ENCODE measurements at regions not wholly inside any gene's neighbourhood (a gene's known extent, or its start where the extent isn't known, plus 50 kb on each side); places are given as distances from the start of the nearest gene placed in this dataset.

DNA sequence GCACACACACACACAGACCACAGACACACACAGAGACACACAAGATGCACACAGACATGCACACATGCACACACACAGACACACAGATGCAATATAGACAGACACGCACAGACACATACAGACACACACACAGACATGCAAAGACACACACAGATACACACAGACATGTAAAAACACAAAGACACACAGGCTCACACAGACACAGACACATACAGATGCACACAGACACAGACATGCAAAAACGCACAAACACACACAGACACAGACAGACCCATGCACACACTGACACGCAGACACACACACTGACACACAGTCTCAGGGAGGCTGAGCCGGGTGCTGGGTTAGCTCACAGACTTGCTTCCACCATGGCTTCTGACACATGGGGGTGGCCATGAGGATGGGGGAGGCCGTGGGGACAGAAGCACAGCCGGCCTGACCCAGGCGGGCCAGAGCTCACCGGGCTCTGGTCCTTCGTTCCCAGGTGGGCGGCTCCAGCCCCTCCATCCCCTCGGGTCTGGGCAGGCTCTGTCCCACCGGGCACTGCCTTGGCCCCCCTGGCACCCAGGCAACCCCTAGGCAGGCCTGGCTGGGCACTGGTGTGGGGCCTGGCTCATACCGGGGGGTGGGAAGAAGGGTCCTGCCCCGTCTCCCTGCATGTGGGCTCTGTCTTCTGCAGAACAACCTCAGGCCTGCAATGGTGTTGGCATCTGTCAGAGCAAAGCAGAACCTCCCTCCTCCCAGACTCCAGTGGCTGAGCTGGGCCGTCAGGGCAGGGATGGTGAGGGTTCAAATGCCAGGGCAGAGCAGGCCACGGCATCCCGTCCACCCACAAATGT, 1489.5 kb downstream of the BRD1 start:
- DNase-seq (ENCODE audit: low read depth in 2 of 2): no peak

DNA sequence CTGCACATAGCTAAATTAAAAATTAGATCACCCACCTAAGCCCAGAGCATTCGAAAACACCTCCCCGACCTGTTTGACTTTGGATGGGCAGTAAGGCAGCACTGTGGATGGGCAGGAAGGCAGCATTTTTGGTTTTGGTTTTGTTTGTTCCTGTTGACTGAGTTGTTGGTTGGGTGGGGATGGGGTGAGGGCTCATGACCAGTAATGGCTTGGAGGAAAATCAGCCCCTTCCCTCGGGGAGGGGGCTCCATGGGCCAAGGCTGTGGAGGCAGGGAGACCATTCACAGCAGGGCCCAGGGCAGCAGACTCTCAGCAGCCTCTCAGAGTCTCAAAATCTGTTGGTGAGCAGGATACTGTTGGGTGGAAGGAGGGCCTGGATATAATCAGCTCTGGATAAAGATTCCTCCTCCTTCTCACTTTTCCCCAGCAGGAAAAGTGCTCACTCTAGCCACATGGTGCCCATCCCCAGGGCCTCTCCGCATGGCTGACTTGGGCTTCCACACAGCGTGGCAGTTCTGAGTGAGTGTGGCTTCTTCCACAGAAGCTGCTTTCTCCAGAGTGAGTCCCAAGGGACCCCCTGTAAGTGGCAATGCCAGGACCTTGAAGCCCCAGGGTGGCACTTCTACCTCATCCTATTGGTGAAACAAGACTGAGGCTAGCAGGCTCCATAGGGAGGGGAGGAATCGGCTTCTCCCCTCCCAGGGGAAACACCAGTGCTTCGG, 1491.2 kb downstream of the BRD1 start:
- no peak for DNase-seq (ENCODE audit: low read depth in 2 of 2)

DNA sequence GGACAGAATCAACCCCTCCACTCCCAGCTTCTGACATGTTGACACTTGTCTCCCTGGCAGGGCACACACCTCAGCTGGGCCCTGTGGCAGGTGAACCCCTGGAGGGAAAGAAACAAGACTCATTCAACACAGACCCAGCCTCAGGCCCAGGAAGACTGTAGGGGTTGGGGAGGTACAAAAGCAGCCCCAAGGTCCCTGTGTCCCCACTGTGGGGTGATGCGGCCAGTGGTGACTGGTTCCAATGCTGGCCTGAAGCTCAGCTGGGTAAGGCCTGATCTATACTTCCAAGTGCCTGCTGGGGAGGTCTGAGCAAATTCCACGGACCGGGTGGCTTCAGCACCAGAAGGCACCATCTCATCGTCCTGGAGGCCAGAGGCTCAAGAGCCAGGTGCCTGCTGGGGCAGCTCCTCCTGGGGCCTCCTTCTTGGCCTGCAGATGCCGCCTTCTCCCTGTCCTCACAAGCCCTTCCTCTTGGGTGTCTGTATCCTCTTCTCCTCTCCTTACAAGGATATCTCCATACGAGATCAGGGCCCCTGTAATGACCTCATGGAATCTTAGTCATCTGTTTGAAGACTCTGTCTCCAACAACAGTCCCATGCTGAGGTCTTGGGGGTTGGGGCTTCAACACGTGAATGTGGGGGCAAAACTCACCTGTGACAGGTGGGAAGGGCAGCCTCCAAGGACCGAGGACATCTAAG, 1492.1 kb downstream of the BRD1 start:
- DNase-seq (ENCODE audit: low read depth in 2 of 2): no peak

DNA sequence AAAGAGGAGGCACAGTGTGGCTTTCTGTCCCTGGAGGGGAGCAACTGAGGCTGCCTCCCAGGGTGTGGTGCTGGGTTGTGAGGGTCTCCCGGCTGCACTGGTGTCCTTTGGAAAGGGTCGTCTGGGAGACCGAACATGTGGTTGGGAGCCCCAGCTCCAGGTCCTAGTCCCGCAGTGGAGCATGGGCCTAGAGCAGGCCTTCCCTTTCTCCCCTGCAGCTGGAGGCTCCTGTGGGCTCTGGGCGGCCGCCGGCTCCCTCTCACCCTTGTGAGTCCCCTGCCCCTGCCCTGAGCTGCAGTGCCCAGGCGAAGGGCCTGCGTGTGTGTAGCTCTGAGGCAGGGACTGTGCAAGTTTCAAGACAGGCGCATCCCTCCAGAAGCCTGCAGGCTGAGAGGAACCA, 1492.7 kb downstream of the BRD1 start:
- no peak for DNase-seq (ENCODE audit: low read depth in 2 of 2)

DNA sequence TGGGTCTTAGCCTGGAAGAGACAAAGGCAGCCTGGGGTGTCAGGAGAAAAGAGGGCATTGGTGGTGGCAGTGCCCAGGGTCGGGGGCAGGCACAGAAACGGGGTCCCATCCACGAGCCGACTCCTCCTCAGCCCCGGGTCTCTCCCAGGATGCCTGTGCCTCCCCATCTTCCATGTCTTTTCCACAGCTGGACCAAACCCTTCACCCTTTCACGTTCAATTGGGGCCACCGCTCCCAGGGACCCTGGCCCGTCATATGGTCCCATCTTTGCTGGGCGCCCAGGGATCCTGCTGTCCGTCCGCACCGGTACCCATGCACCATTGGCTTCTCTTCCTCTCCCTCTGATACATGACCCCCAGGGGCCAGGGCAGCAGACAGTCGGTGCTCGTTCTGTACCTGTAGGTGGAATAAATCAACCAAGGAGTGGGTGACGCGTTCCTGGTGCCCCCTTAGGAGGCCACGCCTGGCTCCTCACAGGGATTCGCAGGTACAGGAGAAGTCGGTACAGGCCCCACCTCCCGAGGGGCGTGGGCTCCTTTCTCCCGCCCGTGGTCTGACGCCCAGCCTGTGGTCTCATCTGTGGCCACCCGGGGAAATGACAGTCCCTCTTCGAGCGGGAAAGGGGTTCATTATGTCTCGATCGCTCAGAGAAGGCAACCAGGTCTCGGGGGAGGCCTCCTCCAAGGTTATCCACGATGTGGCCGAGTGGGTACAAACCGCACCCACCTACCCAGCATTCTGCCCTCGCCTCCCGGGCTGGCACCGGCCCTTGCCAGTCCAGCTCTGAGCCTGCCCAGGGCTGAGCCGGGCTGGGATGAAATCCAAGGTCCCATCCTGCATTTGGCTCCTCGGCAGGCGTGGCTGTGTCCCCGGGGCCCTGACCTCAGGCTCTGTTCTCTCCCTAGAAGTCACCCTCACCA, 1493.6 kb downstream of the BRD1 start:
- DNase-seq (ENCODE audit: low read depth in 2 of 2): no peak

DNA sequence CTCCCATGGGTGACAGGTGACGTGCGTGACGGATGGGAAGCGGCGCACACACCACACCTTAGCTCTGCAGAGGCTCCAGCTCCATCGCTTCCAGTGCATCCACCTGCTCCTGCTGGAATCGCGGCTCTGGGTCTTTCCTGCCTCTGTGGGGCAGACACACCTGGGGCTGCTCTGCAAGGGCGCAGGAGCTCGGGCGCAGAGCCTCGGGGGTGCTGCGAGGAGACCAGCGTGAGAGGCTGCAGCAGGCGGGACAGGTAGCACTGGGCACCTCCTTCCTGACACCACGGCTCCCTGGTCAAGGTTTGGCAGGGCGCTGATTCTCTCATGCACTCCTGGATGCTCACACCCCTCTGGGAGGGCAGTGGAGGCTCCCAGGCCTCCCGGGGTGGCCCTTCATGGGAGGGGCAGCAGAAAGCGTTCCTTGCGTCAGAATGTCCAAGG, 1494.3 kb downstream of the BRD1 start:
- DNase-seq (ENCODE audit: low read depth in 2 of 2): no peak

DNA sequence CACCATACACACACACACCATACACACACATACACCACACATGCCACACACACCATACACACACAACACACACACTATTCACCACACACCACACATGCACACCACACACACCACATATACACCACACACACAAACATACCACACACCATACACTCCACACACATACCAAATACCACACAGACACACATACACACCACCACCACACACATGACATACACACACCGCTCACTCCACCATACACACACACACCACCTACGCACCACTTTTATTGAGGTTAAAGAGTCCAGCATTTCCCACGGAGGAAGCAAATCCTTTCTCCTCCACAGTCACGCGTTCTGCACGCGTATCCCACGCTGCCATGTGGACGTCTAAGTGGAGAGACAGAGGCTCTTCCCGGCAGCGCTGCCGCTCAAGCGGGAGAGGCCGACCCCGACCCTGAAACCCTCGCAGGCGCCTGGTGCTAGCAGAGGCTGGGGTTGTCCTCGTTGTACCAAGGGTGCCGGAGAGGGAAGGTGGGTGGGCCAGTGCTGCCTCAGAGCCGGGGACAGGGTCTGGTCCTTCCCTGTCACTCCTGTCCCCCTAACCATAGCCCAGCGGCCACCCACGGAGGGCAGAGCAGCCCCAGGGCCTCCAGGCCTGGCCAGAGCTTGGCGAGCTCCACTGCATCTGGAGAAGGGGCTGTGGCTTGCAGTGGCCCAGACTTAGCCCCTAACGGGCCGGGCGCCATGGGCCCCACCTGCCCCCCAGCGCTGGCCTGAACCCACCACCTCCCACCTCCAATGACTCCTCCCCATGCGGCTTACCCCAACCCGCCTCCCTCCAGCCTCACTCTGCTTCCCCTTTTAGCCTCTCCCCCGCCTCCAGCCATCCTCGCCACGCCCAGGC, 1495.0 kb downstream of the BRD1 start:
- DNase-seq (ENCODE audit: low read depth in 2 of 2): no peak

DNA sequence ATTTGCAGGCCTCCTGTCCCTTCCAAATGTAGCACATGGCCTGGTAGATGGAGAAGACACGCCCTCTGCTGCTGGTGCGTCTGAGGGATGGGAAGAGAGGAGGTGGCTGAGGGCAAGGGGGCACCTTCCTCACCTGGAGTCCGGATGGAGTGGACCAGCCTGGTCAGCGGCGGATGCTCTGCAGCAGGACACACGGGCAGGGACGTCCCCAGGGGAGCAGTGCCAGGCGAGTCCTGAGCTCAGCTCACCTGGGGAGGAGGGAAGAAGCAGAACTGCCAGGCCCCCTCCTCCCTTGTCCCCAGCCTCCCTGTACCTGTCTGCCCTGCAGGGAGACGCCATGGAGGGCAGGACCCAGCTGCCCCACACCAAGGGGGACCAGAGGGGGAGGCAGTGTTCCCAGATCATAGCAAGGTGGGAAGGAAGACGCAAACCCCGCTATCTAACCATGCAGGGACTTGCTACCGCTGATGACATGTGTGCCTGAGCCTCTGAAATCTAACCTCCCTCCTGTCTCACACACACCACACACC, 1495.9 kb downstream of the BRD1 start:
- no peak for DNase-seq (ENCODE audit: low read depth in 2 of 2)

DNA sequence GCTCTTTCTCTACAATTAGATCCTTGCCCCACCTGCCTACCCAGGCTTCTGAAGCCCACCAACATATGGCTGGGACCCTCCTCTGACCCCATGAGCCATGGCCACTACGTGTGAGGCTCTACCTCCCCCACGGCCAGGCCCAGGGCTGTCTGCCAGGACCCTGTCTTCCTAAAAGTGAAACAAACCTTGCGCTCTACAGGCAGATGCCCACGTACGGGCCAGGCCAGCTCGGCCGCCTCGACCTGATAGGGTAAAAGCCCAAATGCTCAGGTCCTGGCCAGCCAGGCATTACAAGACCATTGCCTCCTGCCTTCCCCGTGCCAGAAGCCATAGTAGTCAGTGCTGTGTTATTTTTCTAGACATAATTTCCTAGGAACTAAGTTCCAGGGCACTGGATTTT, 1496.4 kb downstream of the BRD1 start:
- no peak for DNase-seq (ENCODE audit: low read depth in 2 of 2)

DNA sequence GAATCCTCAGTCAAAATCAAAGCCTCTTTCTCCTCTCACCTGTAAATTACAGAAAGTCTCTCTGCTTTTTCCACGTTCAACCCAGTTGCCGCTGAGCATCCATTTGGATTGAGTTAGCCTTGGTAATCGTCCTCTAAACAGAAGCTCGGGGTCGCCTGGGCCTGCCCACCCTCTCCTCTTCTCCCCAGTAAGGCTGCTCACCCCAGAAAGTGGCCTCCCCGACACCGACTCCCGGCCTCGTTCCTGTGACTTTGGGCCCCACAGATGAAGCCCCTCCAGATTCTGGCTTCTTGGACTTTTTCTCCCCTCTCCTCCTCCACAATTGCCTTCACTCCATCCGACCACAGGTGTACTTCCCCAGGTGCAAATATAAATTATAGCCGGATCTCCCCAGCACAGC, 1500.0 kb downstream of the BRD1 start:
- no peak for DNase-seq (ENCODE audit: low read depth in 2 of 2)

DNA sequence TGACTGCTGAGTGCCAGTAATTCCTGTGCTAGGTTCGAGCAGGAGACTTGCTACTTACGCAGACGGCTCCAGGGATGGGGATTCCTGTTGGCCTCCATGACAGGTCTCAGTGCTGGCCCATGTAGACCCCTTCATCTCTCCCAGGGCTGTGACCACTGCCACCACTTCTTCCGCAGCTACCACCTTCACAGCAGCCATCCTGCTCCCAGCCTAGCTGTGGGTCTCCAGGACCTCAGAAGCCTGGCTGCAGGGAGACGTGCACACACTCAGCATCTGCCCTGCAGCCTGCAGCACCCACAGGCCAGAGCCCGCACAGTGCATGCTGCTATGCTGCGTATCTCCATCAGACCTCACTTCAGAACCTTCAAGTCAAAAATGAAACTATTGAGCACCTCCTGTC, 1503.9 kb downstream of the BRD1 start:
- no peak for DNase-seq (ENCODE audit: low read depth in 2 of 2)

DNA sequence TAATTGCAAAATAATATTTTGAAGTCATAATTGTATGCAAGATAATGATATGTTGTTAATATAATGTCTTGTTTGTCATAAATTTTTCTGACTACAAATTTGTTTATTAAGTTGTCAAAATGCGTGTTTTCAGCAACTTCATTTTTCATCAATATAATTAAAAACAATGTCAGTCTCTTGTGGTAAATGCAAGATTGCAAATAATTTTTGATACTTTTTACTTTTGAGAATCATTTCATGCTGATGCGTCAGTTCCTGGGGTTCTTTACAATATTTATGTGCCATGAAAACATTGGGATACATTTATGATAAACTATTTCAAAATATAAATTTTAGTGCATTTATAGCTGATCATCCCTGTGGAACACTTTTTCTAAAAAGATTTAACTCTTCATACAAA, 1504.8 kb downstream of the BRD1 start:
- DNase-seq (ENCODE audit: low read depth in 2 of 2): no peak

DNA sequence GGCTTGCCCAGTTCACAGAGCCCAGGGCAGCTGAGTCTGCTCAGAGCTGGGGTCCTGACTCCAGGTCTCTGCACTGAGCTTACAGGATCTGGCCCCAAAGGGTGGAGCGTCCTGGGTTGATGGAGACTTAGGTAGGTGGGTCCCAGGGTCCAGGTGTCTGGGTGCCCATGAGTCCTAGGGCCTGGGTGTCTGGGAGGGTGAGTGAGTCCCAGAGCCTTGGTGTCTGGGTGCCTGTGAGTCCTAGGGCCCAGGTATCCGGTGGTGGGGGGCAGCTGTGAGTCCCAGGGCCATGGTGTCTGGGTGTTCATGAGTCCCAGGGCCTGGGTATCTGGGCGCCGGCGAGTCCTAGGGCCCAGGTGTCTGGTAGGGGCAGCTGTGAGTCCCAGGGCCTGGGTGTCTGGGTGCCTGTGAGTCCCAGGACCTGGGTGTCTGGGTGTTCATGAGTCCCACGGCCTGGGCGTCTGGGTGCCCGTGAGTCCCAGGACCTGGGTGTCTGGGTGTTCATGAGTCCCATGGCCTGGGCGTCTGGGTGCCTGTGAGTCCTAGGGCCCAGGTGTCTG, 1505.6 kb downstream of the BRD1 start:
- no peak for DNase-seq (ENCODE audit: low read depth in 2 of 2)

DNA sequence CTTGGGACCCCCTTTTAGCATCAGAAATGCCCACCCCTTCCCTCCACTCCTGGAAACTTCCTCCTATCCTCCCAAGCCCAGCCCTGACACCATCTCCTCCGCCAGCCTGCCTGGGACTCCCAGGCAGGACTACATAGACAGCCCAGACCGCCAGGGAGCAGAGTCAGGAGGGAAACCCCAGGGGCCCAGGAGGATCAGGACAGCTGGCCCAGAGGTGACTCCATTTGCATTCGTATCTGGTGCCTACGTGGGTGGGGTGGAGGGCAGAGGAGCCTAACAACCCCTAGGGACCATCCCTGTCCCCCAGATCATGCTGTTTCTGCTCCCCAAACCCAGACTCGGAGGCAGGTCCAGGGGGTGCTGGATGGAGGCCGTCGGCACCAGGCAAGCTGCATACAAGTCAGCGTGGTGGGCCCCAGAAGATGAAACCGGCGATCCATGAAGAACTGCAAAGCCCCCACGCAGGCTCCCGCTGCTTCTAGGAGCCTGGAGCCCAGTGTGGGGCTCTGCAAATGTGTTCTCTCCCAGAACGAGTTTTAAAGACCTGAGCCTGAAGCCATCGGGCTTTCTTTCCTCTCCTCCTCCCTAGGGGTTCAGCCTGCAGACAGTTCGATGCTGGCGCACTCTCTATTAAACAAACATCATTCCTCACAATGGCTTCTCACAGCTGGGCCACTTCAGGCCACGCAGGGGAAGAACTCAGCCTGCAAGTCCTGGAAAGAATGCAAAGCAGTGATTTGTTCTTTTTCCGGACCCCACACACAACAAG, 1506.8 kb downstream of the BRD1 start:
- no peak for DNase-seq (ENCODE audit: low read depth in 2 of 2)

DNA sequence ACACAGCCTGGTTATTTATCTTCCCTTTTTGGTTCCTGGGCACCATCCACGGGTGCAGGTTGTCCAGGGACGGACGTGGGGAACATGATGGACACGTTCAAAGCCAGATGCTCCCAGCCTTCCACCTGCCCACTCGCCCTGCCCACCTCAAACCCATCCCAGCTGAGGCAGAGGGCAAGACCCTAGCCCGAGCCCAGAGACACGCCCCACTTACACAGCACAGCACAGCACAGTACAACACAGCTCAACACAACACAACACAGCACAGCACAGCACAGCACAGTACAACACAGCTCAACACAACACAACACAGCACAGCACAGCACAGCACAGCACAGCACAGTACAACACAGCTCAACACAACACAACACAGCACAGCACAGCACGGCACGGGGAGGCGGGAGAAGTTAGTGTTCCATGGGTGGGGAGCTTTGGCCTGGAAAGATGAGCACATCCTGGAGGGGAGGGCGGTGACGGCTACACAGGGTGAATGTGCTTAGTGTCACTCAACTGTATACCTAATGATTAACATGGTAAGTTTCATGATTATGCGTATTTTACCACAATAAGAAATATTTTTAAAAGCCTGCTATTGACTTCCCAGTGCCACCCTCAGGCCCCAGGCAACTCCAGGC, 1507.5 kb downstream of the BRD1 start:
- DNase-seq (ENCODE audit: low read depth in 2 of 2): no peak

DNA sequence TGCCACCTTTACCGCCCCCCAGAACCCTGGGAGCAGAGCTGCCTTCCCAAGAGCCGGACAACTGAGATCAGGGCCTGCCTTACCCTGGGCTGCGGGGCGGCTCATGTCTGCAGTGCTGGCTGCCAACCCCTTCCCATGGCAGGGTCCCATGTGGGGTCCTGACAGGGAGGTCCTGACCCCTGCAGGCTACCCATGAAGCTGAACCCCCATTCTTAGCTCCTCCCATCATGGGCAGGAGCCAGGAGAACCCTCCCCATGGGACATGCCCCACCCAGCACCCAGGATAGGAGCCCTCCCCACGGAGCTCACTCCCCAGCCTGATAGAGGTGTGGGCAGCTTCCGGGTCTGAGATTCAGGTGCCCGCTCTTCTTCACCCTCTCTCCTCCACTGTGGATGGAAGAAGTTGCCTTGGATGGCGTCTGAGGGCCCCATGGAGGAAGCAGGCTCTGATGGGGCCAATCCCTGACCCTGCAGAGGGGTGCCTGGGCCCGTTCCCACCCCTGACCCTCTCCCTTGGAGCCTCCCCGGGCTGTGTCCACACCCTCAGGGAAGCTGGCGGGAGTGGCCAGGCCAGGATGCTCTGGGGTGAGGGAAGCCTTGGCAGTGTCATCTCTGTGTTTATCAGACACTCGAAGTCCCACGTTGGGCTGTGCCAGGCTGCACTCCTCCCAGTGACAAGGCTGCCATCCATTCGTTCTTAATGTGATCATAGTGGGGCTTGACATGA, 1508.2 kb downstream of the BRD1 start:
- no peak for DNase-seq (ENCODE audit: low read depth in 2 of 2)

DNA sequence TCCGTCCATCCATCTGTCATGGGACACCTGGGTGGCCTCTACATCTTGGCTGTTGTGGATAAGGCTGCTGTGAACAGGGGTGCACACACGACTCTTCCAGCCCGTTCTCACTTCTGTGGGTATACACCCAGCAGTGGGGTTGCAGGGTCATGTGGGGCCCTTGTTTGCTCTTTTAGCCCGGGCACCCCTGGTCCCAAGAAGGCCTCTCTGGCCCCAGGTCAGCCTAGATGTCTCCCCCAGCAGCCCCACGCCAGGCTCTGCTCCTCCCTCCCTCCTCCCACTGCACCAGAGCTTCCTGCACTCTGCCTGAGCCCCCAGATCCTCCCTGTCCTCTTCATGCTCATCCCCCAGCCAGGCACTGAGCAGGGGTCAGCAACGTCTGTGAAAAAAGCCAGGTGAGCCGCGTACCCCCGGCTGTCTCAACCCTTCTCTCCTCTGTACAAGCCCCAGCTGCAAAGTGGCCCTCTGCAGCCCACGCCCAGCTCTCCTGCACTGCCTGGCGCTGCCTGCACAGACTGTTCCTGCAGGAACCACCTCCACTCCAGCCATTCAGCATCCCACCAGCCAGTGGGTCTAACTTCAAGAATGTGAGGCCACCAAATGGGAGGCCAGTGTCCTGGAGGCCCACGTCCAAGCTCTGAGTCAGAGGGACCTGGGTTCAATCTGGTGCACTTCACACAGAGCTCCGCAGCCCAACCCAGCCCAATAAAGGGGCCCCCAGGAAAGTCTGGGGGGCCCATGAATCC, 1508.9 kb downstream of the BRD1 start:
- DNase-seq (ENCODE audit: low read depth in 2 of 2): no peak
